Lung (tissue), 11 donors: ENCODE measurements at regions not wholly inside any gene's neighbourhood (a gene's known extent, or its start where the extent isn't known, plus 50 kb on each side); places are given as distances from the start of the nearest gene placed in this dataset.

ENCODE experiments used
- ATAC-seq: fragments of 200-7000 bp; cut with Tn5 transposase; one replicate; pipeline ENCODE4 v1.9.1; 2020; ENCODE audit warnings: moderate number of reproducible peaks; ENCODE audit not compliant: insufficient read depth, low FRiP score
- DNase-seq, 3 donors: peaks; one replicate each; pipeline ENCODE4 v3.0.0-alpha.2; 2013 to 2017
- H3K27ac ChIP-seq, 2 donors: one replicate each; pipeline ENCODE4 v1.5.1; 2013; ENCODE audit warnings: mild to moderate bottlenecking in 2 of 2, moderate library complexity in 2 of 2, control low read depth in 1 of 2, inconsistent platforms in 1 of 2, low read depth in 1 of 2, low read length in 1 of 2
- H3K27me3 ChIP-seq, 3 donors: one replicate each; pipeline ENCODE4 v1.5.1; 2013; ENCODE audit warnings: low read length in 2 of 3; ENCODE audit not compliant: control insufficient read depth in 3 of 3, insufficient read depth in 3 of 3
- H3K36me3 ChIP-seq, 4 donors: one replicate each; pipeline ENCODE4 v1.5.1; 2013; ENCODE audit warnings: low read length in 4 of 4, mild to moderate bottlenecking in 1 of 4, moderate library complexity in 1 of 4; ENCODE audit not compliant: control insufficient read depth in 4 of 4, insufficient read depth in 4 of 4
- H3K4me1 ChIP-seq, 5 donors: one replicate each; pipeline ENCODE4 v1.5.1; 2013; ENCODE audit warnings: low read length in 5 of 5, mild to moderate bottlenecking in 2 of 5, moderate library complexity in 1 of 5; ENCODE audit not compliant: control insufficient read depth in 5 of 5, insufficient read depth in 5 of 5
- H3K4me3 ChIP-seq: one replicate; pipeline ENCODE4 v1.5.1; 2013; ENCODE audit warnings: mild to moderate bottlenecking, control low read depth, moderate library complexity
- H3K9ac ChIP-seq, 2 donors: one replicate each; pipeline ENCODE4 v1.5.1; 2013; ENCODE audit warnings: low read length in 2 of 2, control low read depth in 1 of 2; ENCODE audit not compliant: insufficient read depth in 1 of 2
- H3K9me3 ChIP-seq, 4 donors: one replicate each; pipeline ENCODE4 v1.5.1; 2013; ENCODE audit warnings: low read length in 3 of 4, mild to moderate bottlenecking in 1 of 4, moderate library complexity in 1 of 4; ENCODE audit not compliant: control insufficient read depth in 4 of 4, insufficient read depth in 3 of 4
- CTCF ChIP-seq: IDR thresholded peaks from 2 replicates; pipeline ENCODE4 v1.5.1; 2012; ENCODE audit warnings: mild to moderate bottlenecking; ENCODE audit errors: control extremely low read depth, extremely low read depth
- WGBS, 2 donors: extraction: QIAGEN DNeasy Blood & Tissue Kit; methylation state at CpG; one replicate each; pipeline ENCODE4 v1.1.7; 2013; 5-methylcytosine and 5-hydroxymethylcytosine counted together
- donor health status: control.
- donor health status: control.
- donor health status: Bipolar disorder and iron deficiency.
- donor health status: healthy.
- donor health status: DM: yes; HTN: yes; CAD: no.

DNA sequence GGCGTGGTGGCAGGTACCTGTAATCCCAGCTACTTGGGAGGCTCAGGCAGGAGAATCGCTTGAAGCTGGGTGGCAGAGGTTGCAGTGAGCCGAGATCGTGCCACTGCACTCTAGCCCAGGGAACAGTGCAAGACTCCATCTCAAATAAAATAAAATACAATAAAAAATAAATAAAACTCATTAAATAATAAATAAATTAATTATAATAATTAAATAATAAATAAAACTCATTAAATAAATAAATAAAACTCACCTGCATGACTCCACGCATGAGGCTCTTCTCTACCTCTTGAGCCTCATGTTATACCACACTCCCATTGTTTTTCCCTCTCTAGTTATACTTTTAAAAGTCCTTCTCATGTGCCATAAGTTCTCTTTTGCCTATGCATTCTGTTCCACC lies 995.4 kb downstream of the MAT2B start:
- H3K9ac ChIP-seq: no peak overlapping the region

GRCh38 chr5:164501344-164501743 lies 995.9 kb downstream of the MAT2B start:
- Histone ChIP-seq H3K4me3 (no peak overlapping the region), H3K4me1 (peaks cover 0 to 15% (median 3%) of the 10 kb centered on the region in 5 donors), H3K9ac (no peak overlapping the region), H3K27me3 (no peaks in the 10 kb centered on the region), H3K9me3 (no peaks in the 10 kb centered on the region), H3K27ac (no peak overlapping the region), H3K36me3 (no peaks in the 10 kb centered on the region)
- 55 to 81% methylated on average over 3 of the region's 3 CpGs for WGBS, 2 donors
- TF ChIP-seq CTCF: no peak
- peak in 2 of 3 donors; percentile 12 to 19 for DNase-seq
- no peak for ATAC-seq

More for the DNA sequence above, 995.4 kb downstream of the MAT2B start:
- Histone ChIP-seq H3K27ac (no peak overlapping the region), H3K4me3 (no peak overlapping the region), H3K4me1 (peaks cover 0 to 15% (median 3%) of the 10 kb centered on the region in 5 donors), H3K27me3 (no peaks in the 10 kb centered on the region), H3K36me3 (no peaks in the 10 kb centered on the region), H3K9me3 (no peaks in the 10 kb centered on the region)
- TF ChIP-seq CTCF: no peak
- WGBS, 2 donors: 94 to 95% methylated on average over 5 of the region's 5 CpGs
- no peak for ATAC-seq
- no peak for DNase-seq

- ATAC-seq (no peak), DNase-seq (peak; percentile 53 to 88 (median 80))
- H3K27ac ChIP-seq: no peak overlapping the region
- H3K4me3 ChIP-seq: no peak overlapping the region
- no peaks in the 10 kb centered on the region for H3K27me3 ChIP-seq
- H3K4me1 ChIP-seq: peaks cover 0 to 7% (median 0%) of the 10 kb centered on the region in 5 donors
- H3K9ac ChIP-seq: no peak overlapping the region
- H3K9me3 ChIP-seq: no peaks in the 10 kb centered on the region
- H3K36me3 ChIP-seq: no peaks in the 10 kb centered on the region
- TF ChIP-seq CTCF: peak; percentile 63
- WGBS, 2 donors: 34 to 45% methylated on average over 7 of the region's 7 CpGs
These were observed 998.8 kb downstream of the MAT2B start for GRCh38 chr5:164504141-164504772.

GRCh38 chr5:164505791-164506190 lies 1000.4 kb downstream of the MAT2B start:
- Histone ChIP-seq H3K36me3 (no peaks in the 10 kb centered on the region), H3K4me3 (no peak overlapping the region), H3K9me3 (no peaks in the 10 kb centered on the region), H3K27me3 (no peaks in the 10 kb centered on the region), H3K4me1 (peaks cover 0 to 7% (median 0%) of the 10 kb centered on the region in 5 donors), H3K27ac (no peak overlapping the region), H3K9ac (no peak overlapping the region)
- ATAC-seq: no peak
- TF ChIP-seq CTCF: no peak
- DNase-seq: no peak
- WGBS, 2 donors: 74 to 77% methylated on average over 4 of the region's 4 CpGs
